GM13977 (cell line): ENCODE measurements at regions not wholly inside any gene's neighbourhood (a gene's known extent, or its start where the extent isn't known, plus 50 kb on each side); places are given as distances from the start of the nearest gene placed in this dataset.

Experiments
- DNase-seq: peaks from one replicate; pipeline ENCODE4 v3.0.0; 2012; ENCODE audit warnings: low spot score
- in situ Hi-C: fragments of 300-500 bp; cut with MboI; formaldehyde crosslinking; loops from one replicate; pipeline ENCODE4 v1.12.0; 2022; ENCODE audit warnings: low sequenced_read_pairs, low pct_unique_long_range_greater_than_20kb, mixed read lengths, inconsistent platforms; ENCODE audit not compliant: unreplicated experiment
- TF ChIP-seq, protein P1 (sequence below): IDR thresholded peaks from 2 replicates; pipeline ENCODE4 v1.5.1; 2012; ENCODE audit warnings: mild to moderate bottlenecking, control low read depth; ENCODE audit not compliant: insufficient read depth; ENCODE audit errors: extremely low read depth, missing control alignments

DNA sequence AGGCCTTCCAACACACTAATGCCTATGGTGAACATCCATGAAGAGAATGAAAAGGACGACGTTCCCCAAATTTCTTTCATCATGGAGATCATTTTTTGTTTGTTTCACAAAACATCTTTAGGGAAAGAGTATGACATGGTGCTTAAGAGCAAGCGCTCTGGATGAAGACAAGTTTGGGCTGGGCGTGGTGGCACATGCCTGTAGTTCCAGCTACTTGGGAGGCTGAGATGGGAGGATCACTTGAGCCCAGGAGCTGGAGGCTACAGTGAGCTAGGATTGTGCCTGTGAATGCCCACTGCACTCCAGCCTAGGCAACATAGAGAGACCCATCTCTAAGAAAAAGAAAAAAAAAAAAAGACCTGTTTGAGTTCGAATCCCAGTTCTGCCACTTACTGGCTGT, 253.1 kb downstream of the PTPRU start:
- DNase-seq = no peak
- TF ChIP-seq, protein P1, sequence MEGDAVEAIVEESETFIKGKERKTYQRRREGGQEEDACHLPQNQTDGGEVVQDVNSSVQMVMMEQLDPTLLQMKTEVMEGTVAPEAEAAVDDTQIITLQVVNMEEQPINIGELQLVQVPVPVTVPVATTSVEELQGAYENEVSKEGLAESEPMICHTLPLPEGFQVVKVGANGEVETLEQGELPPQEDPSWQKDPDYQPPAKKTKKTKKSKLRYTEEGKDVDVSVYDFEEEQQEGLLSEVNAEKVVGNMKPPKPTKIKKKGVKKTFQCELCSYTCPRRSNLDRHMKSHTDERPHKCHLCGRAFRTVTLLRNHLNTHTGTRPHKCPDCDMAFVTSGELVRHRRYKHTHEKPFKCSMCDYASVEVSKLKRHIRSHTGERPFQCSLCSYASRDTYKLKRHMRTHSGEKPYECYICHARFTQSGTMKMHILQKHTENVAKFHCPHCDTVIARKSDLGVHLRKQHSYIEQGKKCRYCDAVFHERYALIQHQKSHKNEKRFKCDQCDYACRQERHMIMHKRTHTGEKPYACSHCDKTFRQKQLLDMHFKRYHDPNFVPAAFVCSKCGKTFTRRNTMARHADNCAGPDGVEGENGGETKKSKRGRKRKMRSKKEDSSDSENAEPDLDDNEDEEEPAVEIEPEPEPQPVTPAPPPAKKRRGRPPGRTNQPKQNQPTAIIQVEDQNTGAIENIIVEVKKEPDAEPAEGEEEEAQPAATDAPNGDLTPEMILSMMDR = no peak
- in situ Hi-C loops = no loop called here

DNA sequence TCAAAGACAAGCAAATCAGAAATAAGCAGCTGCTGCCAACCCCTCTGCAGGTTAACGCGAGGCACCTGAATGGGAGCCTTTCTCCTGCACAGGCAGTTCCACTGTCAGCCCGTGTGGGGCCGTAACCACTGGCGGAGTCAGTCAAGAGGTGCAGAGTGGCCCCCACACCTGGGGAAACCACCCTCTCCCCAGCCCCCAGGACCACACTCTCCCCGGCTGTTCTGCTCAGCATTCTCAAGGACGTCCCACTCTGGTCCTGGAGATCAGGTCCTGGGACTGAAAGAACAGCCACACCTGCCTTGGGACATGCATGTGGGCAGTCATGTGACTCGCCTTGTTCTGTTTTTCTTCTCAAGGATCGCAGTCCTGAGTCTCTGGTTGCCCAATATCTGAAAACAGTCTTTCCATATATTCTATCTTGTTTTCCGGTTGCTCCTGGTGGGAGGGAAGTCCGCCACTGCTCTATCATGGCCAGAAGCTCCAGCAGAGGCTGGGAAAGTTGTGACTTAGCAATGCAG, 252.5 kb downstream of the PTPRU start:
- DNase-seq = no peak
- in situ Hi-C loops = no loop called here
- TF ChIP-seq, protein P1 = no peak

DNA sequence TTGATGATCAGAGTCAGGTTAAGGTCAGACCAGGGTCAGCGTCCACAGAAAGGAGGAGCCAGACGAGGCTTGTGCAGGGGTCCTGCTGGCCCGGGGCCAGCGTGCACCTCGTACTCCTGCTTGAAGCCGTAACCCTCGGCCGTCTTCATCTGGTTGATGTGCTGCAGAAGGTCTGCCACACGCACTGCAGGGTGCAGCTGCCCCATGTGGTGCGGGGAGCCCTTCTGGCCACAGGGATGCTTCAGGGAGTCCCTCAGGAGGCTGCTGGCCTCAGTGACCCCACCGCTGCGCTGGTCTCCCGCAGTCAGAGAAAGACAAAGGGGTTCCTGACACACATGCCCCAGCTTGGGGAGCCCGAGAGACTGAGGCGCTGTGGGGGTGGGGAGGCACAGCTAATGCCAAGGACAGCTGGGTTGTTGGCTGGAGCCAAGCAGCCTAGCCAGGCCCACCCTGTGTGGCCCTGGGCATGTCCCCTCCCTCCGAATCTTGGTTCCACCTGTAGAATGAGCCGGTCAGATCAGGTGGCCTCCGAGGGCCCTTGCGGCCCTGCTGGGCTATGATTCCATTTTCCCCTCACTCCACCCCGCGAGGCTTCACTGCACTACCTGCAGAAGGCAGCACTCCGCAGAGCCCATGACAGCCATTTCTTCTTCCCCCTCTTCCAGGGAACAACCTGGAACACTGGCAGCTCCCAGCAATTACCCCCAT, 251.9 kb downstream of the PTPRU start:
- in situ Hi-C loops = no loop called here
- TF ChIP-seq, protein P1 = no peak
- no peak for DNase-seq

DNA sequence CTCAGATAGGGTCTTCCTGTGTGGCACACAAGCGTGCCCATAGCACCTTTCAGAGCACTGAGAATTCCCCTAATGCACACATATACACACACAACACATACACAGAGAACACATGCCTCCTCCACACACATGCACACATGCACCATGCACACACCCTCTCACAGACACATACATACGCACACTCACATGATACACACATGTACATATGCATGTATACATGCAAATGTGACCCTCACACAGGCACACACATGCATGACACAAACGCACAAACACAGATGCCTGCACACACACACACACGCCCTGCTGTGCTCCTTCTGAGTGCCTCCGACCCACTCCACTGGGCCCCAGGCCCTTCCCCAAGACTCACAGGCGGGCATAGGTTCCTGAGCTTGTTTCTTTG, 251.0 kb downstream of the PTPRU start:
- DNase-seq = no peak
- in situ Hi-C loops = no loop called here

DNA sequence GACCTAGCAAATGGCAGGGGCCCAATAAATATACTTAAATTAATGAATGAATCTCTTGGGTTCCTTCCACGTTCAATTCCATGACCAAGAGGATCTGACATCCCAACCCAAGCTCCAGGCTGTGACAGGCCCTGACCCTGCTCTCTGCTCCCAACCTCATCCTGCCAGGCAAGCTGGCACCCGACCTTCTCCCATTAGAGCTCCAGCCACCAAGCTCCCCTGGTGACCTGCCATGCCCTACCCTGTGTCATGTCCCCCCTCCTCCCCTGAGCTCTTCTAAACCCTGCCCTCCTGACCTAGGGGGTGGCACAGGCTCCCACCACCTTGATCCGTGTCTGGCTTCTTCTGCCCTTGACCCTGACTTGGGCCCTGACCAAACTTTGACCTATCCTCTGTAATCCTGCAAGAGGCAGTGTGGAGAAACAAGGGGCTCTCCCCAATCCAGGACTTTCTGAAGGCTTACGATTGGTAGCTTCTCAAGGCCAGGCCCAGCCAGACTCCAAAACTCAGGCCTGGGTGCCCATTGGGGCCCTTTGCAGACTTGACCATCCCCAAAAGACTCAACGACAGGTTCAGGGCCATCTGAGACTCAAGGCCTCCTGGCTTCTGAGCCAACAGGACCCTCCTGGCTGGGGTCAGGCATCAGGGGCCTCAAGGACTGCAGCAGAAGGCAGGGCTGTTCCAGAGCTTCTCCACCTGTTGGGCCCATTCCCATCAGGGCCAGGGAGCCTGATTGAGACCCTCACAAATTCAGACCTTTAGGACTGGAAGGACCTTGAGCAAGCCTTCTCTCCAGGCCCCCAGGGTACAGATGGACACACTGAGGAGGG, 249.0 kb downstream of the PTPRU start:
- no peak for DNase-seq
- in situ Hi-C loops = no loop called here

More for the DNA sequence above, 251.0 kb downstream of the PTPRU start:
- TF ChIP-seq, protein P1 = no peak

DNA sequence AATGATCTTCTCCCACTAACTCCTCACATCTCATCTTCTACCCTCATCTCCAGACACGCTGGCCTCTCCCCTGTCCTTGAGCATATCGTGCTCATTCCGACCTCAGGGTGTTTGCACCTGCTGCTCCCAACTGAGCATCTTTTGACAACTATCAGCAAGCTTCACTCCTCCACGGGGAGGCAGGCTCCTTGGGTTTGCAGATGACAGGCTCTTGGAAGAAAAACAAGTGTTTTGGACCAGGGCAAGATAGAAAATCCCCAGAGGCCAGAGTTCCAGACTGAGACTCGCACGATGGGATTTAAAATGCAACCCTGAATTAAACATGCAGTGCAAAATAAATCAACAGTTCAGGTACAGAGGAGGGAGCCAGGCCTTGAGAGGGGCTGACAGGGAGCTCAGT, 246.7 kb downstream of the PTPRU start:
- DNase-seq = no peak
- in situ Hi-C loops = no loop called here
- TF ChIP-seq, protein P1 = no peak

More for the DNA sequence above, 249.0 kb downstream of the PTPRU start:
- TF ChIP-seq, protein P1 = no peak
